ENCODE measurements at regions not wholly inside any gene's neighbourhood (a gene's known extent, or its start where the extent isn't known, plus 50 kb on each side); places are given as distances from the start of the nearest gene placed in this dataset.

DNA sequence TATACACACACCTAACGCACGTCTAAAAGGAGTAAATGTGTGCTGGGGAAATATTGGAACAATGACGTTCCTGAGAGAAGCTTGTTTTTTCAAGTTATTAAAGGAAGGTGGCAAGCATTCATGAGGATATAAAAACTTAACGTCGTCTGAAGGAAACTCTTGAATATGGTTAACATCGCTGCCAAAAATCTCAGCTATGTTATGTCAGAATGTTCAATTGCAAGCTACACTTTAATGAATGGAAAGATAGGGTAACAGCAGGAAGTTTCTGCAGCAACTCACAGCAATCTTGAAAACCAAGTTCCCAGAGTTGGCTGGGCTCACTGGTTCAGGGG is 54.3 kb upstream of the MEF2A start:
- TF ChIP-seq, protein P1, sequence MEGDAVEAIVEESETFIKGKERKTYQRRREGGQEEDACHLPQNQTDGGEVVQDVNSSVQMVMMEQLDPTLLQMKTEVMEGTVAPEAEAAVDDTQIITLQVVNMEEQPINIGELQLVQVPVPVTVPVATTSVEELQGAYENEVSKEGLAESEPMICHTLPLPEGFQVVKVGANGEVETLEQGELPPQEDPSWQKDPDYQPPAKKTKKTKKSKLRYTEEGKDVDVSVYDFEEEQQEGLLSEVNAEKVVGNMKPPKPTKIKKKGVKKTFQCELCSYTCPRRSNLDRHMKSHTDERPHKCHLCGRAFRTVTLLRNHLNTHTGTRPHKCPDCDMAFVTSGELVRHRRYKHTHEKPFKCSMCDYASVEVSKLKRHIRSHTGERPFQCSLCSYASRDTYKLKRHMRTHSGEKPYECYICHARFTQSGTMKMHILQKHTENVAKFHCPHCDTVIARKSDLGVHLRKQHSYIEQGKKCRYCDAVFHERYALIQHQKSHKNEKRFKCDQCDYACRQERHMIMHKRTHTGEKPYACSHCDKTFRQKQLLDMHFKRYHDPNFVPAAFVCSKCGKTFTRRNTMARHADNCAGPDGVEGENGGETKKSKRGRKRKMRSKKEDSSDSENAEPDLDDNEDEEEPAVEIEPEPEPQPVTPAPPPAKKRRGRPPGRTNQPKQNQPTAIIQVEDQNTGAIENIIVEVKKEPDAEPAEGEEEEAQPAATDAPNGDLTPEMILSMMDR (IDR thresholded peaks at IDR 0.05) = no peak
- TF ChIP-seq EZH2phosphoT487 (IDR thresholded peaks at IDR 0.05) (no peak), EZH2 (IDR thresholded peaks at IDR 0.05) (no peak)

Data from neural progenitor cell (in vitro differentiated cells).